A549 (cell line): ENCODE measurements at regions not wholly inside any gene's neighbourhood (a gene's known extent, or its start where the extent isn't known, plus 50 kb on each side); places are given as distances from the start of the nearest gene placed in this dataset.

ENCODE experiments used
- ATAC-seq, 2 experiments: fragments of 200-7000 bp in 1 of 2; fragments of >200 bp in 1 of 2; cut with Nextera tagmentation in 1 of 2; cut with Tn5 transposase in 1 of 2; 3 replicates each; pipeline versions ENCODE4 v1.8.0 to v1.9.1; 2018 to 2020; ENCODE audit warnings: mild to moderate bottlenecking in 1 of 2, moderate library complexity in 1 of 2
- CTCF ChIA-PET: fragments of 300-600 bp; sonication (Branson Sonifier 250); formaldehyde crosslinking; extraction: SDS; loops from one replicate; lab custom pipeline; 2021; ENCODE audit warnings: antibody characterized with exemption, inconsistent platforms; lab: Yijun Ruan, JAX
- POLR2A ChIA-PET: fragments of 350-600 bp; formaldehyde crosslinking; extraction: SDS; loops from one replicate; lab custom pipeline; 2021; ENCODE audit warnings: antibody characterized with exemption, inconsistent platforms; lab: Yijun Ruan, JAX
- DNase-seq, 2 experiments: peaks; one replicate each; pipeline versions ENCODE4 v3.0.0 to v3.0.0-alpha.2; 2011 to 2016; ENCODE audit warnings: low read depth in 1 of 2, low spot score in 1 of 2
- FAIRE-seq: peaks from 2 replicates; lab custom pipeline; 2011; peaks lifted over from hg19 to GRCh38; lab: Jason Lieb, UNC
- H3K27ac ChIP-seq, 2 experiments: fragments of >200 bp; sonication (Bioruptor Twin); formaldehyde crosslinking; 3 replicates each; pipeline ENCODE4 v1.5.1; 2016 to 2017
- H3K4me1 ChIP-seq: fragments of >200 bp; sonication (Bioruptor Twin); formaldehyde crosslinking; 3 replicates; pipeline ENCODE4 v1.6.1; 2016
- H3K4me2 ChIP-seq: fragments of >200 bp; sonication (Bioruptor Twin); formaldehyde crosslinking; 3 replicates; pipeline ENCODE4 v1.6.1; 2016
- H3K4me3 ChIP-seq: fragments of >200 bp; sonication (Bioruptor Twin); formaldehyde crosslinking; 3 replicates; pipeline ENCODE4 v1.5.1; 2016
- H3K9me3 ChIP-seq: fragments of >200 bp; sonication (Bioruptor Twin); formaldehyde crosslinking; 3 replicates; pipeline ENCODE4 v1.6.1; 2016
- BHLHE40 ChIP-seq: IDR thresholded peaks from 2 replicates; pipeline ENCODE4 v1.6.1; 2012; ENCODE audit warnings: low read depth, low read length, inconsistent platforms
- CHD4 ChIP-seq: fragments of 200-600 bp; sonication (generic); IDR thresholded peaks from 2 replicates; pipeline ENCODE4 v1.6.1; 2016; ENCODE audit warnings: antibody characterized with exemption, mild to moderate bottlenecking, borderline replicate concordance
- EHMT2 ChIP-seq: fragments of 200-600 bp; sonication (generic); IDR thresholded peaks from 2 replicates; pipeline ENCODE4 v1.6.1; 2016; ENCODE audit warnings: antibody characterized with exemption, low read depth, mild to moderate bottlenecking, moderate library complexity
- EP300 ChIP-seq, 2 experiments: fragments of >200 bp; sonication (Bioruptor Twin); formaldehyde crosslinking; IDR thresholded peaks; 2 replicates in 1 of 2; 3 replicates in 1 of 2; pipeline ENCODE4 v1.6.1; 2016 to 2017
- FOXS1 ChIP-seq: fragments of 250-450 bp; sonication (Bioruptor Pico); IDR thresholded peaks from 2 replicates; pipeline ENCODE4 v1.5.0; 2020; ENCODE audit warnings: mild to moderate bottlenecking, moderate library complexity
- HEYL ChIP-seq: fragments of 250-450 bp; sonication (Bioruptor Pico); IDR thresholded peaks from 2 replicates; pipeline ENCODE4 v1.8.0; 2021; ENCODE audit warnings: mild to moderate bottlenecking, moderate library complexity
- HOXB13 ChIP-seq: fragments of 250-450 bp; sonication (Bioruptor Pico); IDR thresholded peaks from 2 replicates; pipeline ENCODE4 v1.5.0; 2020; ENCODE audit warnings: low read depth, mild to moderate bottlenecking, moderate library complexity
- HOXB5 ChIP-seq: fragments of 250-450 bp; sonication (Bioruptor Pico); IDR thresholded peaks from 2 replicates; pipeline ENCODE4 v1.5.0; 2020; ENCODE audit warnings: mild to moderate bottlenecking, moderate library complexity
- JUNB ChIP-seq: fragments of >200 bp; sonication (Bioruptor Twin); formaldehyde crosslinking; IDR thresholded peaks from 2 replicates; pipeline ENCODE4 v1.6.1; 2016
- KDM1A ChIP-seq: fragments of 200-600 bp; sonication (generic); IDR thresholded peaks from 2 replicates; pipeline ENCODE4 v1.6.1; 2016; ENCODE audit warnings: low read depth, mild to moderate bottlenecking
- MYC ChIP-seq: IDR thresholded peaks from 2 replicates; pipeline ENCODE4 v1.6.1; 2012; ENCODE audit warnings: mild to moderate bottlenecking, inconsistent platforms, low read length, improper control_type of control experiment, borderline replicate concordance
- RCOR1 ChIP-seq: fragments of 150-350 bp; IDR thresholded peaks from 2 replicates; pipeline ENCODE4 v1.6.1; 2014; ENCODE audit warnings: antibody characterized with exemption, low read length, low read depth
- SREBF2 ChIP-seq: fragments of 450-650 bp; IDR thresholded peaks from 2 replicates; pipeline ENCODE4 v1.6.1; 2014; ENCODE audit warnings: mild to moderate bottlenecking, moderate library complexity
- TP53 ChIP-seq: fragments of 250-450 bp; sonication (Bioruptor Pico); IDR thresholded peaks from 2 replicates; pipeline ENCODE4 v1.5.0; 2021; ENCODE audit warnings: mild to moderate bottlenecking, moderate library complexity
- ZNF302 ChIP-seq: fragments of 250-450 bp; sonication (Bioruptor Pico); IDR thresholded peaks from 2 replicates; pipeline ENCODE4 v1.9.0; 2021; ENCODE audit warnings: inconsistent platforms, mild to moderate bottlenecking, moderate library complexity
- WGBS: methylation state at CpG from one replicate; pipeline ENCODE4 v1.1.6; 2017; ENCODE audit errors: missing lambda C conversion rate; 5-methylcytosine and 5-hydroxymethylcytosine counted together
- TF ChIP-seq, protein P1 (sequence below): fragments of 200-600 bp; sonication (generic); IDR thresholded peaks from 2 replicates; pipeline ENCODE4 v1.6.1; 2016; ENCODE audit warnings: antibody characterized with exemption, mild to moderate bottlenecking, moderate library complexity
- TF ChIP-seq, protein P2 (sequence below): IDR thresholded peaks from 2 replicates; pipeline ENCODE4 v1.6.1; 2012
- TF ChIP-seq, protein P3 (sequence below): fragments of 250-450 bp; sonication (Bioruptor Pico); IDR thresholded peaks from 2 replicates; pipeline ENCODE4 v1.5.0; 2020; ENCODE audit warnings: low read depth, mild to moderate bottlenecking, moderate library complexity
- TF ChIP-seq, protein P4 (sequence below): IDR thresholded peaks from 2 replicates; pipeline ENCODE4 v1.6.1; 2012
- TF ChIP-seq, protein P5 (sequence below): fragments of 450-650 bp; IDR thresholded peaks from 2 replicates; pipeline ENCODE4 v1.6.1; 2014; ENCODE audit warnings: antibody characterized with exemption
- TF ChIP-seq, protein P6 (sequence below): fragments of >200 bp; sonication (Bioruptor Twin); formaldehyde crosslinking; IDR thresholded peaks from 3 replicates; pipeline ENCODE4 v1.6.1; 2016

DNA sequence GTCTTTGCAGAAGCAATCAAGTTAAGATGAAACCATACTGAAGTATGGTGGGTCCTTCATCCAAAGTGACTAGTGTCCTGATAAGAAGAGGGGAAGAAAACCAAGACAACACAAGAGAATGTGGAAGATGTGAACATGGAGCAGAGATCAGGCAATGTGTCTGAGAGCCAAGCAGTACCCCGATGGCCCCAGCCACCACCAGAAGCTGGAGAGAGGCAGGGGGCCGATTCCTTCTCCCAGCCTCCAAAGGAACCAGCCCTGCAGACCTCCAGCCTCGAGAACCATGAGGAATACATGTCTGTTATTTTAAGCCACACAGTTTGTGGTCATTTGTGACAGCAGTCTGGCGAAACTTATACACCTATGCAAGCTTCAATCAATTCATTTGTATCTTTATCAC lies 93.2 kb downstream of the IRS2 start (continued):
- TF ChIP-seq, protein P1, sequence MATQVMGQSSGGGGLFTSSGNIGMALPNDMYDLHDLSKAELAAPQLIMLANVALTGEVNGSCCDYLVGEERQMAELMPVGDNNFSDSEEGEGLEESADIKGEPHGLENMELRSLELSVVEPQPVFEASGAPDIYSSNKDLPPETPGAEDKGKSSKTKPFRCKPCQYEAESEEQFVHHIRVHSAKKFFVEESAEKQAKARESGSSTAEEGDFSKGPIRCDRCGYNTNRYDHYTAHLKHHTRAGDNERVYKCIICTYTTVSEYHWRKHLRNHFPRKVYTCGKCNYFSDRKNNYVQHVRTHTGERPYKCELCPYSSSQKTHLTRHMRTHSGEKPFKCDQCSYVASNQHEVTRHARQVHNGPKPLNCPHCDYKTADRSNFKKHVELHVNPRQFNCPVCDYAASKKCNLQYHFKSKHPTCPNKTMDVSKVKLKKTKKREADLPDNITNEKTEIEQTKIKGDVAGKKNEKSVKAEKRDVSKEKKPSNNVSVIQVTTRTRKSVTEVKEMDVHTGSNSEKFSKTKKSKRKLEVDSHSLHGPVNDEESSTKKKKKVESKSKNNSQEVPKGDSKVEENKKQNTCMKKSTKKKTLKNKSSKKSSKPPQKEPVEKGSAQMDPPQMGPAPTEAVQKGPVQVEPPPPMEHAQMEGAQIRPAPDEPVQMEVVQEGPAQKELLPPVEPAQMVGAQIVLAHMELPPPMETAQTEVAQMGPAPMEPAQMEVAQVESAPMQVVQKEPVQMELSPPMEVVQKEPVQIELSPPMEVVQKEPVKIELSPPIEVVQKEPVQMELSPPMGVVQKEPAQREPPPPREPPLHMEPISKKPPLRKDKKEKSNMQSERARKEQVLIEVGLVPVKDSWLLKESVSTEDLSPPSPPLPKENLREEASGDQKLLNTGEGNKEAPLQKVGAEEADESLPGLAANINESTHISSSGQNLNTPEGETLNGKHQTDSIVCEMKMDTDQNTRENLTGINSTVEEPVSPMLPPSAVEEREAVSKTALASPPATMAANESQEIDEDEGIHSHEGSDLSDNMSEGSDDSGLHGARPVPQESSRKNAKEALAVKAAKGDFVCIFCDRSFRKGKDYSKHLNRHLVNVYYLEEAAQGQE: no peak

DNA sequence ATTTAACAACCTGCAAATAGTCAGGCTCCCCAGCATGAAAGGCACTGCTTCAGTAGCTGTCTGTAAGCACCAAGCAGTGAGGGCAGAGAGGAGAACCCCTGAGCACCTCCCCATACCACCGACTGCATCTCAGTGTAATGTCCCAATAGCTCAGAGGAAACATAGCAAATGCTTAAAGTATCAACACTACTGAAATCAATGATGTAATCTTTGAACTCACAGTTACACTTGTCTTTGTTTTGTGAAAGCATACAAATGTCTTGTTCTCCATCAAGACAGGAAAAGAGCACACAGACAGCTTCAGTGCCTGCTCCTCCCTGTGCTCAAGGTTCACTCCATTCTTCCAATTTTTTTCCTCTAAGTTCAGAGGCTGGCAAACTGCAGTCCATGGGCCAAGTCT lies 94.7 kb downstream of the IRS2 start:
- TF ChIP-seq, protein P2, sequence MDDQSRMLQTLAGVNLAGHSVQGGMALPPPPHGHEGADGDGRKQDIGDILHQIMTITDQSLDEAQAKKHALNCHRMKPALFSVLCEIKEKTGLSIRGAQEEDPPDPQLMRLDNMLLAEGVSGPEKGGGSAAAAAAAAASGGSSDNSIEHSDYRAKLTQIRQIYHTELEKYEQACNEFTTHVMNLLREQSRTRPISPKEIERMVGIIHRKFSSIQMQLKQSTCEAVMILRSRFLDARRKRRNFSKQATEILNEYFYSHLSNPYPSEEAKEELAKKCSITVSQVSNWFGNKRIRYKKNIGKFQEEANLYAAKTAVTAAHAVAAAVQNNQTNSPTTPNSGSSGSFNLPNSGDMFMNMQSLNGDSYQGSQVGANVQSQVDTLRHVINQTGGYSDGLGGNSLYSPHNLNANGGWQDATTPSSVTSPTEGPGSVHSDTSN: no peak
- TF ChIP-seq CHD4 (no peak), EHMT2 (no peak), RCOR1 (no peak), FOXS1 (CRISPR knock-in tag) (no peak), BHLHE40 (no peak), HOXB5 (CRISPR knock-in tag) (no peak), HEYL (CRISPR knock-in tag) (no peak), TP53 (CRISPR knock-in tag) (no peak)
- TF ChIP-seq, protein P3, sequence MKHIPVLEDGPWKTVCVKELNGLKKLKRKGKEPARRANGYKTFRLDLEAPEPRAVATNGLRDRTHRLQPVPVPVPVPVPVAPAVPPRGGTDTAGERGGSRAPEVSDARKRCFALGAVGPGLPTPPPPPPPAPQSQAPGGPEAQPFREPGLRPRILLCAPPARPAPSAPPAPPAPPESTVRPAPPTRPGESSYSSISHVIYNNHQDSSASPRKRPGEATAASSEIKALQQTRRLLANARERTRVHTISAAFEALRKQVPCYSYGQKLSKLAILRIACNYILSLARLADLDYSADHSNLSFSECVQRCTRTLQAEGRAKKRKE (CRISPR knock-in tag): no peak
- no peak overlapping the region for H3K4me2 ChIP-seq
- FAIRE-seq: no peak
- no peak overlapping the region for H3K4me3 ChIP-seq
- H3K9me3 ChIP-seq: no peaks in the 10 kb centered on the region
- no peak for ATAC-seq
- ChIA-PET CTCF (interaction anchor here (1.6 kb wide), 1 partner anchor 10 kb away, joined by 3 read pairs; no protein-coding TSS in a partner anchor), POLR2A (no interaction called here)
- 0 out of 3 replicates have a peak, but pooled peaks cover 5% of the 10 kb centered on the region for H3K4me1 ChIP-seq
- no peak overlapping the region for H3K27ac ChIP-seq
- DNase-seq: no peak
- 63% methylated on average over 1 of the region's 1 CpG for WGBS

DNA sequence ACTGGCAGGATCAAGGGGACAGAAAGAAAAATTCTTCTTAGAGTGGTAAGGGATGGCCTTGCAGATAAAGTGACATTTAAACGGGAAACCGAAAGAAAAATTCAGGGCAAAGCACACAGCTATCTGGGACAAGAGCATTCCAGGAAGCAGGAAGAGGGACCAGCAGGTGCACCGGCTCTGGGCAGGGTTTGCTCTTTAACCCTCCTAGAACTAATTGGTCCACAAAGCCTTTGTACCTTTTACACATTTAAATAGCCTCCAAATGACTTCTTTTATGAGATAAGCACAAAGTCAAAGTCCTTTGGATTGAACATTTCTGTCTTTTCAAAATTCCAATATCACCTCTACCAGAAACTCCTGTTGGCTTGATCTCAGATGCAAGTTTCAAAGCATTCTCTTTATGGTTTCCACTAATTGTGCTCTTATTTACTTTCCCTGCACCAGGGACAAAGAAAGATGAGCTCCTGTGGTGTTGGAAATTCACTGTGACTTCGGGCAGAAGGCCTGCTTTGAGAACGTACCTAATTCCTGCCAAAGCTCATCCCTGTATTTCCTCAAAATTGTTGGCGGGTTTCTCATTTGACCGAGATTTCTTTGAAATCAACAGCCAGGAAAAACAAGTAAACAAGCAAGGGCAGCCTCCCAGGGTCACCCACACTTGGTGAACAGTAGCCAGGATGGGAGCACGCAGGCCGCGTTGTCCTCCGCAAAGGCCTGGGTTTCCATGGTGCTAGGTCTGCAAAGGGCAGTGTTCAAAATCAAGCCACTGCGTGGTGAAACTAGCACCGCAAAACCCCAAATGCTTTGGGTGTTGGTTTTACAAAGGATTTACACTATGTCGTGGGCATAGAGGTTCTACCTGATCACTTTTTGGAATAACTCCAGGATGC lies 98.6 kb downstream of the IRS2 start:
- H3K4me1 ChIP-seq: no peaks in the 10 kb centered on the region
- no peak for DNase-seq
- H3K4me2 ChIP-seq: no peak overlapping the region
- no peaks in the 10 kb centered on the region for H3K9me3 ChIP-seq
- WGBS: 83% methylated on average over 14 of the region's 14 CpGs
- TF ChIP-seq, protein P4, sequence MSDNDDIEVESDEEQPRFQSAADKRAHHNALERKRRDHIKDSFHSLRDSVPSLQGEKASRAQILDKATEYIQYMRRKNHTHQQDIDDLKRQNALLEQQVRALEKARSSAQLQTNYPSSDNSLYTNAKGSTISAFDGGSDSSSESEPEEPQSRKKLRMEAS: no peak
- no peak for FAIRE-seq
- POLR2A ChIA-PET: no interaction called here
- H3K4me3 ChIP-seq: no peak overlapping the region
- CTCF ChIA-PET: interaction anchor here (1.0 to 1.8 kb wide), 2 partner anchors 13 to 401 kb away, joined by 3 to 5 read pairs; no protein-coding TSS in a partner anchor
- ATAC-seq: no peak
- no peak overlapping the region for H3K27ac ChIP-seq

DNA sequence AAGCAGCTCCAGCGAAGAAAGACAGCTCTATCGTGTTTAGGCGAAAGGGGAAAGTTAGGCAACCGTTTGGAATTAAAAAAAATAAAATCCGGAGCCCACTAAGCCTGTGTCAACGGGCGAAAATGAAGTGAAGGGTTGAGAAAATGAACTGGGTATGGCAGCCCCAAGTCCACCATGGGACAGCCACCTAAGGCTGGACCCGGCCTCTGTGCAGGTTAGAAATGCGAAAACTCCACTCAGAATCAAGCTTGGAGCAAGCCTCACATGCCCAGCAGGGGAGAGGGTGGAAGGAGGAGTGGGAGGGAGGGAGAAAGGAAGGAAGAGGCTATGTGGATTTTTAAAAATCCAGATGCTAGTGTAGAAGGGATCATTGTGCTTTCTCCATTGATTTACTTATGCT lies 101.2 kb downstream of the IRS2 start:
- POLR2A ChIA-PET: no interaction called here
- WGBS: 88% methylated on average over 8 of the region's 9 CpGs
- FAIRE-seq: no peak
- TF ChIP-seq KDM1A: no peak
- no peak for TF ChIP-seq EP300 (IDR thresholded peaks at IDR 0.05)
- no peak for TF ChIP-seq JUNB
- no peak for TF ChIP-seq MYC
- TF ChIP-seq, protein P2: no peak
- TF ChIP-seq, protein P5, sequence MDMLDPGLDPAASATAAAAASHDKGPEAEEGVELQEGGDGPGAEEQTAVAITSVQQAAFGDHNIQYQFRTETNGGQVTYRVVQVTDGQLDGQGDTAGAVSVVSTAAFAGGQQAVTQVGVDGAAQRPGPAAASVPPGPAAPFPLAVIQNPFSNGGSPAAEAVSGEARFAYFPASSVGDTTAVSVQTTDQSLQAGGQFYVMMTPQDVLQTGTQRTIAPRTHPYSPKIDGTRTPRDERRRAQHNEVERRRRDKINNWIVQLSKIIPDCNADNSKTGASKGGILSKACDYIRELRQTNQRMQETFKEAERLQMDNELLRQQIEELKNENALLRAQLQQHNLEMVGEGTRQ: no peak
- TF ChIP-seq HOXB13 (CRISPR knock-in tag): no peak
- TF ChIP-seq, protein P6, sequence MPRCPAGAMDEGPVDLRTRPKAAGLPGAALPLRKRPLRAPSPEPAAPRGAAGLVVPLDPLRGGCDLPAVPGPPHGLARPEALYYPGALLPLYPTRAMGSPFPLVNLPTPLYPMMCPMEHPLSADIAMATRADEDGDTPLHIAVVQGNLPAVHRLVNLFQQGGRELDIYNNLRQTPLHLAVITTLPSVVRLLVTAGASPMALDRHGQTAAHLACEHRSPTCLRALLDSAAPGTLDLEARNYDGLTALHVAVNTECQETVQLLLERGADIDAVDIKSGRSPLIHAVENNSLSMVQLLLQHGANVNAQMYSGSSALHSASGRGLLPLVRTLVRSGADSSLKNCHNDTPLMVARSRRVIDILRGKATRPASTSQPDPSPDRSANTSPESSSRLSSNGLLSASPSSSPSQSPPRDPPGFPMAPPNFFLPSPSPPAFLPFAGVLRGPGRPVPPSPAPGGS: no peak
- no peak for TF ChIP-seq SREBF2
- TF ChIP-seq ZNF302 (CRISPR knock-in tag): no peak

More for the DNA sequence above, 101.2 kb downstream of the IRS2 start:
- H3K27ac ChIP-seq: no peak overlapping the region
- ATAC-seq (no peak), DNase-seq (no peak)
- no peaks in the 10 kb centered on the region for H3K4me1 ChIP-seq
- no peaks in the 10 kb centered on the region for H3K9me3 ChIP-seq
- CTCF ChIA-PET: no interaction called here
- no peak overlapping the region for H3K4me3 ChIP-seq
- 0 out of 3 replicates have a peak overlapping the region, but pooled peaks have one; percentile 0 for H3K4me2 ChIP-seq
